HL-60 (cell line): ENCODE measurements at regions not wholly inside any gene's neighbourhood (a gene's known extent, or its start where the extent isn't known, plus 50 kb on each side); places are given as distances from the start of the nearest gene placed in this dataset.

ENCODE experiments used
- DNase-seq, 2 experiments: peaks; one replicate each; pipeline ENCODE4 v3.0.0-alpha.2; 2010 to 2020; ENCODE audit warnings: low read depth in 1 of 2, low spot score in 1 of 2
- H3K27ac ChIP-seq: fragments of 250-450 bp; sonication (Bioruptor Pico); replicated peaks from 2 replicates; pipeline ENCODE4 v1.5.1; 2020; ENCODE audit warnings: mild to moderate bottlenecking, moderate library complexity
- H3K27me3 ChIP-seq: fragments of 250-450 bp; sonication (Bioruptor Pico); 2 replicates; pipeline ENCODE4 v1.5.1; 2021; ENCODE audit warnings: mild to moderate bottlenecking, moderate library complexity; ENCODE audit not compliant: insufficient read depth, poor library complexity, severe bottlenecking
- H3K4me3 ChIP-seq: replicated peaks from 2 replicates; pipeline ENCODE4 v1.5.1; 2011; ENCODE audit warnings: mild to moderate bottlenecking, control low read depth, low read length; ENCODE audit not compliant: insufficient read depth
- GABPA ChIP-seq: IDR thresholded peaks from 2 replicates; pipeline ENCODE4 v1.6.1; 2012; ENCODE audit warnings: low read depth
- POLR2AphosphoS5 ChIP-seq: IDR thresholded peaks from 2 replicates; pipeline ENCODE4 v1.6.1; 2012; ENCODE audit warnings: low read depth
- SPI1 ChIP-seq: IDR thresholded peaks from 2 replicates; pipeline ENCODE4 v1.6.1; 2012; ENCODE audit warnings: low read depth, mild to moderate bottlenecking, borderline replicate concordance
- TF ChIP-seq, protein P1 (sequence below): IDR thresholded peaks from 2 replicates; pipeline ENCODE4 v1.6.1; 2012; ENCODE audit warnings: low read depth; ENCODE audit not compliant: insufficient replicate concordance
- TF ChIP-seq, protein P2 (sequence below): IDR thresholded peaks from one replicate; pipeline ENCODE4 v1.5.1; 2011; ENCODE audit warnings: low read length, control low read depth, inconsistent platforms; ENCODE audit not compliant: insufficient read depth

DNA sequence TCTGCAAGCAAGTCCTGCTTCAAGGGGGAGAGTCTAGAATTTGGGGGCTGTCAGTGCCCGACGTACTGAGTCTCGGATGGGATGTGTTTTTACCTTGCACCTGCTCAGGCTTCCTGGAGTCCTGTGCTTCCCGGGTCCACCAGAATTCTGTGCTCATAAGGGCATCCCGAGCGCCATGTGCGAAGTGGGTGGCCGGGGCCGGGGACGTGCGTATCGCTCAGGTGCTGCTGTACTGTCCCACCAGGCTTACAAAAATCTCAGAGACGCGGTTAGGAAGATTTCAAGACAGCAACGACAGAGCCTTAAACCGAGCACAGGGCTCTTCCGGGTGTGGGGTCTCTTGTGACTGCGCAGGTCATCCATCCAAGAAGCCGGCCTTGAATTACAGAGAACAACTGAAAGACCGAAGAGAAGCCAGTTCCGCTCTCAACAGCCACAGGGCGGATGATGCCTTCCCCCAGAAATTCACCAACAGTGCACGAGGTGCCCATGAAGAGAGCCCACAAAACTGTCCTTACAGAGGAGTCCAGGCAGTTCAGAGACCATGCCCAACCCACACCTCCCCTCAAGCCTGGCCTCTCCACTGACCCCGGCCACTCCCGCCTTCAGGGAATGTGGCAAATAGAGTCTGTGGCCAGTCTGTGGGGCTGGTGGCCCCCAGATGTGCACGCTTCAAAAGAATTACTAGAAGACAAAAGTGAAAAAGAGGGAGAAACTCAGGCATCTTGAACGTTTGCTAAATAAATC, 104.7 kb downstream of the PXDC1 start:
- Histone ChIP-seq H3K4me3 (no peak overlapping the region), H3K27ac (no peak overlapping the region), H3K27me3 (no peaks in the 10 kb centered on the region)
- no peak for DNase-seq
- TF ChIP-seq POLR2AphosphoS5, result no peak

DNA sequence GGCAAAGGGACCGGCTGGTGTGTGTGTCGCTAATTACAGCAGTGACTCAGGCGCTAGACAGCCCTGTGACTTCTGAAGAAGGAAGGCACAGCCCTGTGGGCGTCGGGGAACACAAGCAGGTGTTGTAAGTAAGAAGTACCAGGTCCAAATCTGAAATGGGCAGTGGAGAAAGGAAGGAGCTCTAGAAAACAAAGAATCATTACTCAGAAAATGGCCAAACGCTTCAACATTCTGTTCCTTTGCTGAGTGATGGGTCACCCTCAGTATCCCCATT, 106.8 kb downstream of the PXDC1 start:
- no peak overlapping the region for H3K4me3 ChIP-seq

DNA sequence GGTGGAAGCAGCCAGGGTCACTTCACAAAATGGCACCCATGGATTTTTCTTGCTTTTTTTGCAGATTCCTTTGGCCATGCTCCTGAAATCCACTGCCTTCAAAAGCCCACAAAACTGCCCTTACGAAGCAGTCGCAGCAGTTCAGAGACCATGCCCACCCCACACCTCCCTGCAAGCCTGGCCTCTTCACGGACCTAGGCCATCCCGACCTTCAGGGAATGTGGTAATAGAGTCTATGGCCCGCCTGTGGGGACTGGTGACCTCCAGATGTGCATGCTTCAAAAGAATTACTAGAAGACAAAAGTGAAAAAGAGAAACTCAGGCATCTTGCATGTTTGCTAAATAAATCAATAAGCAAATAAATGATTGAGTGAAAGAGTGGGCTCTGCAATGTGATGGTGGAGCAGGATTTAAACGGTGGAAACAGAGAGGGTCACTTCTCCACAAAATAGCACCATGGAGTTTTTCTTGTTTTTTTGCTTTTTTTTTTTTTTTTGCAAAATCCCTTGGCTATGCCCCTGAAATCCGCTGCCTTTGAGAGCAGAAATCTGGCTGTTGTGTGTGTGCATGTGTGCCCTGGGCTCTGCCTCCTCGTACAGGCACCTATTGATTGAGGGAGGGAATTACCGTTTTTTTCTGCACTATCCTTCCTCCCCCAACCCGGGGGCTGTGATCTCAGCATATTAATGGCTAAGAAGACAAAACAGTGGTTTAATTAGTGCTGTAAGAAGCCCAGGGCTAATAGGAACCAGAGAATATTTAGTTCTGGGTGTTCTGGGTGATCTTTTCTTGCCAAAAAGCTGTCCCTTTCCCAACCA, 107.4 kb downstream of the PXDC1 start:
- TF ChIP-seq, protein P1, sequence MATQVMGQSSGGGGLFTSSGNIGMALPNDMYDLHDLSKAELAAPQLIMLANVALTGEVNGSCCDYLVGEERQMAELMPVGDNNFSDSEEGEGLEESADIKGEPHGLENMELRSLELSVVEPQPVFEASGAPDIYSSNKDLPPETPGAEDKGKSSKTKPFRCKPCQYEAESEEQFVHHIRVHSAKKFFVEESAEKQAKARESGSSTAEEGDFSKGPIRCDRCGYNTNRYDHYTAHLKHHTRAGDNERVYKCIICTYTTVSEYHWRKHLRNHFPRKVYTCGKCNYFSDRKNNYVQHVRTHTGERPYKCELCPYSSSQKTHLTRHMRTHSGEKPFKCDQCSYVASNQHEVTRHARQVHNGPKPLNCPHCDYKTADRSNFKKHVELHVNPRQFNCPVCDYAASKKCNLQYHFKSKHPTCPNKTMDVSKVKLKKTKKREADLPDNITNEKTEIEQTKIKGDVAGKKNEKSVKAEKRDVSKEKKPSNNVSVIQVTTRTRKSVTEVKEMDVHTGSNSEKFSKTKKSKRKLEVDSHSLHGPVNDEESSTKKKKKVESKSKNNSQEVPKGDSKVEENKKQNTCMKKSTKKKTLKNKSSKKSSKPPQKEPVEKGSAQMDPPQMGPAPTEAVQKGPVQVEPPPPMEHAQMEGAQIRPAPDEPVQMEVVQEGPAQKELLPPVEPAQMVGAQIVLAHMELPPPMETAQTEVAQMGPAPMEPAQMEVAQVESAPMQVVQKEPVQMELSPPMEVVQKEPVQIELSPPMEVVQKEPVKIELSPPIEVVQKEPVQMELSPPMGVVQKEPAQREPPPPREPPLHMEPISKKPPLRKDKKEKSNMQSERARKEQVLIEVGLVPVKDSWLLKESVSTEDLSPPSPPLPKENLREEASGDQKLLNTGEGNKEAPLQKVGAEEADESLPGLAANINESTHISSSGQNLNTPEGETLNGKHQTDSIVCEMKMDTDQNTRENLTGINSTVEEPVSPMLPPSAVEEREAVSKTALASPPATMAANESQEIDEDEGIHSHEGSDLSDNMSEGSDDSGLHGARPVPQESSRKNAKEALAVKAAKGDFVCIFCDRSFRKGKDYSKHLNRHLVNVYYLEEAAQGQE, result no peak
- TF ChIP-seq SPI1 (no peak), GABPA (no peak), POLR2AphosphoS5 (no peak)
- TF ChIP-seq, protein P2, sequence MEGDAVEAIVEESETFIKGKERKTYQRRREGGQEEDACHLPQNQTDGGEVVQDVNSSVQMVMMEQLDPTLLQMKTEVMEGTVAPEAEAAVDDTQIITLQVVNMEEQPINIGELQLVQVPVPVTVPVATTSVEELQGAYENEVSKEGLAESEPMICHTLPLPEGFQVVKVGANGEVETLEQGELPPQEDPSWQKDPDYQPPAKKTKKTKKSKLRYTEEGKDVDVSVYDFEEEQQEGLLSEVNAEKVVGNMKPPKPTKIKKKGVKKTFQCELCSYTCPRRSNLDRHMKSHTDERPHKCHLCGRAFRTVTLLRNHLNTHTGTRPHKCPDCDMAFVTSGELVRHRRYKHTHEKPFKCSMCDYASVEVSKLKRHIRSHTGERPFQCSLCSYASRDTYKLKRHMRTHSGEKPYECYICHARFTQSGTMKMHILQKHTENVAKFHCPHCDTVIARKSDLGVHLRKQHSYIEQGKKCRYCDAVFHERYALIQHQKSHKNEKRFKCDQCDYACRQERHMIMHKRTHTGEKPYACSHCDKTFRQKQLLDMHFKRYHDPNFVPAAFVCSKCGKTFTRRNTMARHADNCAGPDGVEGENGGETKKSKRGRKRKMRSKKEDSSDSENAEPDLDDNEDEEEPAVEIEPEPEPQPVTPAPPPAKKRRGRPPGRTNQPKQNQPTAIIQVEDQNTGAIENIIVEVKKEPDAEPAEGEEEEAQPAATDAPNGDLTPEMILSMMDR, result no peak
- DNase-seq, result no peak

More for the DNA sequence above, 106.8 kb downstream of the PXDC1 start:
- DNase-seq, result no peak
- TF ChIP-seq, protein P1, result no peak
- TF ChIP-seq, protein P2, result no peak
- no peak for TF ChIP-seq SPI1
- no peak for TF ChIP-seq POLR2AphosphoS5
- TF ChIP-seq GABPA, result no peak
- H3K27me3 ChIP-seq, result no peaks in the 10 kb centered on the region
- H3K27ac ChIP-seq, result no peak overlapping the region

DNA sequence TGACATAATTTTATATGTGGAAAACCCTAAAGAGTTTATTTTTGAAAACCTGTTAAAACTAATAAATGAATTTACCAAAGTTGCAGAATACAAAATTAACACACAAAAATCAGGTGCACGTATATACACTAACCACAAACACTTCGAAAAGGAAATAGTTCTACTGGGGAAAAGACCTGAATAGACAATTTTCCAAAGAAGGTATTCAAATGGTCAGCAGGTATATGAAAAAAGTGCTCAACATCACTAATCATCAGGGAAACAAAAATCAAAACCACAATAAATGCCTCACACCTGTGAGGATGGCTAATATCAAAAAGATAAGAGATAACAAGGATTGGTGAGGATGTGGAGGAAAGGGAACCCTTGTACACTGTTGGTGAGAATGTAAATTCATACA, 110.6 kb downstream of the PXDC1 start:
- Histone ChIP-seq H3K27ac (no peak overlapping the region), H3K27me3 (no peaks in the 10 kb centered on the region), H3K4me3 (no peak overlapping the region)
- no peak for TF ChIP-seq GABPA
- TF ChIP-seq, protein P1, result no peak
- TF ChIP-seq SPI1, result no peak
- TF ChIP-seq, protein P2, result no peak
- no peak for TF ChIP-seq POLR2AphosphoS5
- DNase-seq, result no peak

More for the DNA sequence above, 107.4 kb downstream of the PXDC1 start:
- Histone ChIP-seq H3K27ac (no peak overlapping the region), H3K27me3 (no peaks in the 10 kb centered on the region), H3K4me3 (no peak overlapping the region)
